Activated naive CD4-positive, alpha-beta T cell treated with anti-CD3 and anti-CD28 coated beads, Interleukin-2, amount 50 U/mL, for 72 hours (primary cell): ENCODE measurements at regions not wholly inside any gene's neighbourhood (a gene's known extent, or its start where the extent isn't known, plus 50 kb on each side); places are given as distances from the start of the nearest gene placed in this dataset.

Experiments used
- ATAC-seq, 2 donors: fragments of 150-1000 bp; cut with Tn5 transposase; 2 replicates each; pipeline ENCODE4 v1.10.0; 2021; ENCODE audit warnings: mild to moderate bottlenecking in 2 of 2, moderate library complexity in 2 of 2
- DNase-seq, 2 donors: peaks; one replicate each; pipeline ENCODE4 v3.0.0; 2021 to 2022; ENCODE audit warnings: low spot score in 2 of 2
- H3K27ac Mint-ChIP-seq, 2 donors: one replicate each; pipeline ENCODE4 v1.8.0; 2022; ENCODE audit warnings: mild to moderate bottlenecking in 2 of 2, mixed read lengths in 2 of 2
- H3K36me3 Mint-ChIP-seq, 2 donors: one replicate each; pipeline ENCODE4 v1.8.0; 2022; ENCODE audit warnings: mixed read lengths in 2 of 2
- H3K9me3 Mint-ChIP-seq, 2 donors: one replicate each; pipeline ENCODE4 v1.8.0; 2022; ENCODE audit warnings: mixed read lengths in 2 of 2

DNA sequence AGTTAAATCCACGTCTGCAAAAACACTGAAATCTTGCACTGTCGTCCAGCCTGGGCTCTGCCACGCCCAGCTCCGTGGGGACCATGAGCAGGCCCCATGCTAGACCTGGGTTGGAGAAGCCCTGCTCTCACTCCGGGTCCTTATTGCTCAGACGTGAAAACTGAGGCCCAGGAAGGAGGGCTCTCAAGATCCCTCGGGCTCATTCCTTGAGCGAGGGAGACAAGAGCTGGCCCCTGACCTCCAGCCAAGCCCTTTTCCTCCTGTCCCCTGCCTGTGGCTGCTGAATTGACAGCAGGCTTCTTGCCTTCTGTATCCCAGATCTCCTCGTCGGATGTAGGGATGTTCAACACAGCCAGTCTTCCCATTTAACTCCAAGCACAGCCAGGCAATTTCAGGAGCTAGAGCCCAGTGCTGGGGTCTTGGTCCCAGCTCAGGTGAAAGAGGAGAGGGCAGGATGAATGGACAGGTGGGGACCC is 109.5 kb downstream of the CPZ start:
- Mint-ChIP-seq H3K27ac (peak overlapping the region in 1 of 2 donors; percentile 60), H3K9me3 (no peaks in the 10 kb centered on the region), H3K36me3 (no peaks in the 10 kb centered on the region)
- no peak for ATAC-seq
- DNase-seq, result peak in 1 of 2 donors; percentile 35

DNA sequence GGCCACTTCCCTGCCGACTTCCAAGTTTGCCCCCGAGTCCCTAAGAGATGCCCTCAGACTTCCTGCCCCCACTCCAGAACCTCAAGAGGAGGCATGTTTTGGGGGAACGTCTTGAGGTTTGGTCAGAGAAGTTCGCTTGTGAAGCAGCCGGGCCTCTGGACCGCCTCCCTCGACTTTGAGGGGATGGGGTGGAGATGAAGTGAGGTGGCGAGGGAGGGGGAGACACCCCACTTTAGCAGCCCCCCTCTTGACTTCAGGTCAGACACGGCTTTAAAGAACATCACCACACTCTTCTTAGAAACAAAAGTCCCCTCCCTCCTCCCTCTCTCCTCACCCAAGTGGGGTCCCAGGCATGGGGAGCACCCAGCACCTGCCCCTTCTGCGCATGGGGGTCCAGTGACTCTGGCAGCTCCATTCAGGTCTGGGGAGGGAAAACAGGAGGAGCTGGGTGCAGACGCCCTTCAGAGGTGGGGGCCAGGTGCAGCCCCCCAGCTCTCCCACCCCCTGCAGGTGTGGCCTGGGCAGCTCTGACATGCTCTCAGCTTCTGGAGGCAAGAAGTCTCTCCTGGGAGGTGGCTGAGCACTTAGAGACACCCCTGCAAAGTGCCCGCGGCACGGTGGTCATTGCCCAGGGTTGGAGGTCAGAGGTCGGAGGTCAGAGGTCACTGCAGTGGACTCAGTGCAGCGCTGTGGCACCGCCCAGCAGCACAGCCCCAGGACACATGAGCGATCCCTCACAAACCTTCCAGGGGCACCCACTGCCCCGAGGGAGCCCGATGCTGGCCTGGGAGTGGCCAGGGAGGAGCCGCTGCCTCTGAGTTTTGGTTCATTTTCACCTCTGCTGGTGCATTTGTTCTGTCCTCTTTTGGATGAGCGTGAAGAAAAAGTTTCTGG is 108.8 kb downstream of the CPZ start:
- Mint-ChIP-seq H3K9me3 (no peaks in the 10 kb centered on the region), H3K27ac (no peak overlapping the region), H3K36me3 (no peaks in the 10 kb centered on the region)
- no peak for ATAC-seq
- DNase-seq, result peak in 1 of 2 donors; percentile 39

DNA sequence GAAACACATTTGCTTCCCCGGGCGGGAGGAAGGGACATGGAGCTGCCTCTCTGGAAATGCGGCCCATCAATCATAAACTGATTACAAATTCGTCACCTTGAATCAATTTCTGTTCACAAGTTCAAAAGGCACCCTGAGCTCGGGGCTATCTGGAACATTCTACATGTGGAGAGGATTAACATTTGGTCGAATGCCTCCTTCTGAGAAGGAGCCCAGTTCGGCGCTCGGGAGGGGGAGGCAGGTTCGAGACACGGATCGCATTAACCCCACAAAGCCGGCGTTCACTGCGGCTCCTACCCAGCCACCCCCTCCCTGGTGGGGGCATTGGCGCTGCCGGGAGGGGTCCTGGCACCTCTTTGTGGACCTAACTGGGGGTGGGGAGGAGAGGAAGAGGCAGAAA is 108.0 kb downstream of the CPZ start:
- ATAC-seq (no peak), DNase-seq (peak in 1 of 2 donors; percentile 26)
- Mint-ChIP-seq H3K36me3 (no peaks in the 10 kb centered on the region), H3K27ac (peak overlapping the region in 1 of 2 donors; percentile 88), H3K9me3 (no peaks in the 10 kb centered on the region)

DNA sequence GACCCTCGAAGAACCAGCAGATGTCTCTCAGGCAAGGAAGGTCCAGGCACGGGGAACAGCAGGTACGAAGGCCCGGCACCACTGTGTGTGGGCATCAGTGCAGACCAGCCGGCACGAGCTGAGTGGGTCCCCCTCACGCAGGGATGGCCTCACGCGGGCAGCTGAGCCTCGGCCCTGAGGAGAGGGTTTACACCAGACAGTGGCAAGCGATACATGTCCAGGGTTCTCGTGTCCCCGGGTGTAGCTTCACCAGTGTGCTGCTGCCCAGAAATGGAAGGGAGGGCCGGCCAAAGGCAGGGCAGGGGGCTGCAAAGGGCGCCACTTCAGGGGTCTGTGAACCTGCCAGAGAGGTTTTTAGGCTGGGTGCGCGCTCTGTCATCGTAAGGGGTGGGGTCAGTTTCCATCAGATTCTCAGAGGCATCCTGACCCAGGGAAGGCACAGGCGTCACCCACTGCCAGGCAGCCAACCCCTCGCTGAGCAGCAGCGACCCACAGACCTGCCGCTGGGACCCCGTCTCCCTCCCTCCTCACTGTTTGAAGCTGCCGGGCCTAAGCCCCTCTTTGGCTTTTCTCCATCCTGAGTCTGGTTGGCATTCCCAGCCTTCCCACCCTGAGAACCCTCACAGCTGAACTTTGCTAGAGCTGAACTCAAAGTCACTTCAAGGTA is 107.0 kb downstream of the CPZ start:
- ATAC-seq (no peak), DNase-seq (peak in 1 of 2 donors; percentile 26)
- no peak overlapping the region for H3K27ac Mint-ChIP-seq
- no peaks in the 10 kb centered on the region for H3K36me3 Mint-ChIP-seq
- no peaks in the 10 kb centered on the region for H3K9me3 Mint-ChIP-seq

DNA sequence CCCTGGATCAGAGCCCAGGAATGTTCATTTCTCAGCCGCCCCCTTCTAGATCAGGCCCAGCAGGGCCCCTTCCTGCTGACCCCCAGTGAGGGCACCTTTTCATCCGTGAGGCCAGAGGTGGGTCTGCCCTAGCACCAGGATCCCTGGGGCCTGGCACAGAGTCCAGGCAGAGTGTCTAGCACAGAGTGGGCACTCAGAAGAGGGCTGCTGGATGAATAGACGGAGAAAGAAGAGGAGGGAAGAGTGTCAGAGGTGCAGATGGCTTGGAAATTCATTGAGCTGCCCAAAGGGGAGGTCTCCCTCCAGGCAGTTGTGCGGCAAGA is 106.5 kb downstream of the CPZ start:
- Mint-ChIP-seq H3K36me3 (no peaks in the 10 kb centered on the region), H3K27ac (no peak overlapping the region), H3K9me3 (no peaks in the 10 kb centered on the region)
- DNase-seq (peak in 1 of 2 donors; percentile 34), ATAC-seq (no peak)

DNA sequence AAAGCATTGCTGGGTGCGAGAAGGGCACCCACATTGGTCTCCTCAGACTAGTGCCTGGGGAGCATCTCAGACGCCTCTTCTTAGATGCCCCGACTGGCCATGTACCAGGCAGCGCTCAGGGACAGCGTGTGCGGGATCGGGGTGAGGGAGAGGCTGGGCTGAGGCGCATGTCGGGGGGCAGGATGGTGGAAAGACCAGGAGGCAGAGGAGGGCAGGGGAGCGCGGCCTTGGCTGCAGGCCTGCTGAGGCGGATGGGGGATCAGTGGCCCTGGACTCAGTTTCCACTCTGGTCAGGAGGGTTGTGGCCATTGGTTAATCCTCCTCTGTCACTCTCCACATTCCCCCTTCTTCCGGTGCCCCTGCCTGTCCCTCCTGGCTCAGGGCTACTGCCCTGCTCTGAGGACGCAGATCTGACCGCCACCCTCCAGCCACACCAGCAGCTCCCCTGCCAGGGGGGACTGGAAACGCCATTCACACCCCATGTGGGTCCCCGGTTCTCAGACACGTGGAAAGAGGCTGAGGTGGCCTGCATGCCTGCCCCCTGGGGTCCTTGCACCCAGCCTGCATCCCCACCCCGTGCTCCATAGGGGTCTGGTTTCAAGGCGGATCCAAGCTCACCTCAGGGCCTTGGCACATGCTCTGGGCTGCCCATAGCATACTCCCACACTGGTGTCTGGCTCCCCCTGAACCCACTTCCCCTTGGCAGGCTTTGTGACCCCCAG is 105.9 kb downstream of the CPZ start:
- ATAC-seq (no peak), DNase-seq (peak in 1 of 2 donors; percentile 37)
- H3K36me3 Mint-ChIP-seq, result no peaks in the 10 kb centered on the region
- no peaks in the 10 kb centered on the region for H3K9me3 Mint-ChIP-seq
- no peak overlapping the region for H3K27ac Mint-ChIP-seq

DNA sequence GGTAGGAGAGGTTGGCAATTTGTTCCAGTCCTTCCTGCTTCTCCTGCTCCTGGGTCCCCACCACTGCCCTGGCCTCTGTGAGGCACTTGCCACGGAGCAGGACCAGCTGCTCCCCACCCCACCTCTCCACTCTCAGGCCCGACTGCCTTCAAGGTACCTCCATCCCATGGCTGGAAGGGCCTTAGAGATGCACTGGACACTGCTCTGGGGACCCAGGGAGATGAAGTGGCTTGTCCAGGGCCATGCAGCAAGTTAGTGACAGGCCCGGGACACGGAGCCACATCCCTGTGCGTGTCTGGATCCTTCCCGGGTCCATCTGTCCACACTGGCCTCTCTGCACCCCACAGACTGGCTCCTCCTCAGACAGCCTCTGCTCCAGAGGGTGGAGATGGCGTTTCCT is 105.3 kb downstream of the CPZ start:
- Mint-ChIP-seq H3K9me3 (no peaks in the 10 kb centered on the region), H3K36me3 (no peaks in the 10 kb centered on the region), H3K27ac (no peak overlapping the region)
- ATAC-seq (no peak), DNase-seq (peak in 1 of 2 donors; percentile 30)

DNA sequence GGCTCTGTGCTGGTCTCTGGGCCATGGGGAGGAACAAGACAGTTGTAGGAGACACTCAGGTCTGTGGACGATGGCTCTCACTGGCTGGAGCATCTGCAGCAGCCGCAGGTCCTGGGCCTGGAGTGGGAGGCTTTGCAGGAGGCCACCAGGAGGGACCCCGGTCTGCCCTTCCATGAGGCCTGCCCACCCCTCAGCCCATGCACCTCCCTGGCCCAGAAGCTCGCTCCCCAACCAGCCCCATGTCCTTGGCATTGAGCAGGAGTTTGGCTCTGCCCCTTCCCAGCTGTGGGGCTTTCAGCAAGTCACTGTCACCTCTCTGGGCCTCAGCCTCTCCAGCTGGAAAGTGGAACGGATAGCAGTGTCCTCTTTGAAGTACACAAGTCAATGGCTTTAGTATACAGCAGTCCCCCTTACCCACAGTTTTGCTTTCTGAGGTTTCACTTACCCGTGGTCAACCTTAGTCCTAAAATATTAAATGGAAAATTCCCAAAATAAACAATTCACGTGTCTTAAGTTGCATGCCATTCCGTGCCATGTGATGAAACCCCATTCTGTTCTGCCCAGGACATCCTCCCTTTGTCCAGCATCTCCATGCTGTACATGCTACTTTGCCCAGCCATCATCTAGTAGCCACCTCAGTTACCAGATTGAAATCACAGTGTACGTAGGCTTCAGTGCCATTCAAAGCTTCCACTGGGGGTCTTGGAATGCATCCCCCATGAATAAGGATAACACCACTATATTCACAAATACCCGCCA is 104.0 kb downstream of the CPZ start:
- DNase-seq (no peak), ATAC-seq (no peak)
- H3K36me3 Mint-ChIP-seq, result no peaks in the 10 kb centered on the region
- H3K9me3 Mint-ChIP-seq, result no peaks in the 10 kb centered on the region
- no peak overlapping the region for H3K27ac Mint-ChIP-seq

DNA sequence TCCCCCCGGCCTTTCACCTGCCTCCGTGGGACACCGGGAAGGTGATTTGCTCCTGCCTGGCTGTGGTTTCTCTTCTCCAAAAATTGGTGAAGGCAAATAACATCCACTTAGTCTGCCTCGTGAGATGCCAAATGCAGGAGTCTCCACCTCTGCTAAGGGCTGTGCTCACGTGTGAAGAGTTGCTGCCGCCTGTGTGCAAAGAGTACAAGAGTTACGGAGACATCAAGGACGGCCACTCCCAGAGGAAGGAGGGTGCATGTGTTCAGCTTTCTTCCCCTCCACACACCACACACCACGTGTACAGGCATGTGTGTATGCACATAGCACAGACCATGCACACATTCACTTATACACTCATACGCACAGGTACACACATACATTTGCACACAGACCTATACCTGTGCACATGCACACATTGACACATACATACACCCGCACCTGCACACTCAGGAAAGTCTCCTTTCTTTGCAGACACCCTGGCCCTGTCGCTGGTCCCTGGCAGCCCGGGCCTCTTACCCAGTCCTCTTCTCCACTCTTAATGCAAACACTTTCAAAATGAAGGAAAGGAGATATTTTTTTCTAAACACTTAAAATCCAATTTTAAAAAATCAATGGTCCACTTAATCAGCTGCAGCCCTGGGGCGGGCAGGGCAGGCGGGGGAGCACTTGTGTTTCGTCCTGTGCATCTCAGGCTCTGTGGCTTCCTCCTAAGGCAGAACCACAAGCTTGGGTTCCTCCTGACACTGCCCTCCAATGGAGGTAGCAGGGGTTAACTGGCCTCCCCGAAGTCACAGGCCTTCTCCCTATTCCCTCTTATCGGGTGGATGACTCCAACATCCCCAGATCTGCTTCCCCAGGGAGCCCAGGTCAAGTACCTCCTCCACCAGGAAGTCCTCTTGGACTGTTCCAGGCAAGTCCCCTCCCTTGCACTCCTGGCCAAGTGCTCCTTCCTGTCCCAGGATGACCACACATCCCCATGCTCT is 103.0 kb downstream of the CPZ start:
- no peaks in the 10 kb centered on the region for H3K36me3 Mint-ChIP-seq
- DNase-seq (peak in 1 of 2 donors; percentile 31), ATAC-seq (no peak)
- no peaks in the 10 kb centered on the region for H3K9me3 Mint-ChIP-seq
- no peak overlapping the region for H3K27ac Mint-ChIP-seq

DNA sequence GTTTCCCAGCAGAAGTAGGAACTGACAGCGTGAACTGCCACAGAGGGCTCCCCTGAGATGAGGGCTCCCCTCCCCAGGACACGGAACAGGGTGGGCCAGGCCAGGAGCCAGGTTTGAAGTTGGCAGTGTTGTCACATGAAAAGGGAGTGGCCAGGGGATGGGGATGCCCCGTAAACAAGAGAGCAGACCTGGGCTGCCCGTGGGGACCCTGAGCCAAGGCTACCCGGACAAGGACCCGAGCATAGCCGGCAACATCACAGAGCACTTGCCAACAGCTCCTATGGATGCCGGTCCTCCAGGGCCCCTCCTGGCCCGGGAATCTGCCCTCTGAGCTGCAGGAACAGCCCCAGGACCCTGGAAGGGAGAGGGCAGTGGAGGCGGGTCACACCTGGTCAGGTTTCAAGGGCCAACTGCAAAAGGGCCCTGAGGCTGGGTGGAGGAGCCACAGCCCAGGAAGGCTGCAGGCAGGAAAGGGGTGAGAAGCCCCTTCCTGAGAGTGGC is 102.1 kb downstream of the CPZ start:
- DNase-seq, result peak in 1 of 2 donors; percentile 31
- Mint-ChIP-seq H3K27ac (no peak overlapping the region), H3K9me3 (no peaks in the 10 kb centered on the region), H3K36me3 (no peaks in the 10 kb centered on the region)
- ATAC-seq, result no peak

DNA sequence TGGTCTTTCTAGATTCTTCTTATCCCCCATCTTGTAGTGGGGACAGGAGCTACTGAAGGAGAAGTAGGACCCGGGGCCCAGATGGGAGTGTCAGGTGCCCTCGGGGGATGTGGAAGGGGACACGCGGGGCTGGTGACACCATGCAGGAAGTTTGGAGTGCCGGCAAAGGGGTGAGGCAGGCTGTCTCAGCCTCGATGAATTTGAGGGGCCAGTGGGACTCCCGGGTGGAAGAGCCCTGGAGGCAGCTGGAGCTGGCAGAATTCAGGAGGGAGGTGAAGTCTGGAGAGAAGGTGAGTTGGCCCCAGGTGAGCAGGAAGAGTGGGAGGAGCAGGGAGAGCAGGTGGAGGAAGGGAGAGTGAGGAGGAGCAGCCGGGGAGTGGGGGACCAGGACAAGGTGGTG is 101.7 kb downstream of the CPZ start:
- Mint-ChIP-seq H3K36me3 (no peaks in the 10 kb centered on the region), H3K9me3 (no peaks in the 10 kb centered on the region), H3K27ac (no peak overlapping the region)
- DNase-seq, result peak in 1 of 2 donors; percentile 16
- no peak for ATAC-seq

DNA sequence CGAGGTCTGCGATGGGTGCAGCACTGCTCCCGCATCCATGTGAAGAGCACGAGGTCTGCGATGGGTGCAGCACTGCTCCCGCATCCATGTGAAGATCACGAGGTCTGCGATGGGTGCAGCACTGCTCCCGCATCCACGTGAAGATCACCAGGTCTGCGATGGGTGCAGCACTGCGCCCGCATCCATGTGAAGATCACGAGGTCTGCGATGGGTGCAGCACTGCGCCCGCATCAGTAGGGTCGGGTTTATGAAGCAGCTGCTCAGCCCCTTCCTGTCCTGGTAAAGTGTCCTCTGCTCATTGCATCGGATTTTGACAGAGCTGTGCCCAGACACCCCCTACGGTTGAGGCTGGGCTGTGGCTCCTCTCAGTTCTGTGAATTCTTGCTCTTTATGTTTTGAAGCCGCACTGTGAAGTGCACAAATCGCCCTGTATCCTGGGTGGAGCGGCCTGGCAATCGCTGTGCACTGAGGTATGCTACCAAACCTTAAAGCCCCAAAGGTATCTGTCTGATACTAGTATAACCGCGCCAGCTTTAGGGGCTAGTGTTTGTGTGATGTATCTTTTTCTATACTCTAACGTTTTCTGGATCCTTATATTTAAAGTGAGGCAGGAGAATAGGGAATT is 98.7 kb downstream of the CPZ start:
- H3K27ac Mint-ChIP-seq, result no peak overlapping the region
- H3K9me3 Mint-ChIP-seq, result peaks cover 0 to 7% of the 10 kb centered on the region in 2 donors
- H3K36me3 Mint-ChIP-seq, result no peaks in the 10 kb centered on the region
- DNase-seq, result peak in 1 of 2 donors; percentile 4
- ATAC-seq, result no peak

DNA sequence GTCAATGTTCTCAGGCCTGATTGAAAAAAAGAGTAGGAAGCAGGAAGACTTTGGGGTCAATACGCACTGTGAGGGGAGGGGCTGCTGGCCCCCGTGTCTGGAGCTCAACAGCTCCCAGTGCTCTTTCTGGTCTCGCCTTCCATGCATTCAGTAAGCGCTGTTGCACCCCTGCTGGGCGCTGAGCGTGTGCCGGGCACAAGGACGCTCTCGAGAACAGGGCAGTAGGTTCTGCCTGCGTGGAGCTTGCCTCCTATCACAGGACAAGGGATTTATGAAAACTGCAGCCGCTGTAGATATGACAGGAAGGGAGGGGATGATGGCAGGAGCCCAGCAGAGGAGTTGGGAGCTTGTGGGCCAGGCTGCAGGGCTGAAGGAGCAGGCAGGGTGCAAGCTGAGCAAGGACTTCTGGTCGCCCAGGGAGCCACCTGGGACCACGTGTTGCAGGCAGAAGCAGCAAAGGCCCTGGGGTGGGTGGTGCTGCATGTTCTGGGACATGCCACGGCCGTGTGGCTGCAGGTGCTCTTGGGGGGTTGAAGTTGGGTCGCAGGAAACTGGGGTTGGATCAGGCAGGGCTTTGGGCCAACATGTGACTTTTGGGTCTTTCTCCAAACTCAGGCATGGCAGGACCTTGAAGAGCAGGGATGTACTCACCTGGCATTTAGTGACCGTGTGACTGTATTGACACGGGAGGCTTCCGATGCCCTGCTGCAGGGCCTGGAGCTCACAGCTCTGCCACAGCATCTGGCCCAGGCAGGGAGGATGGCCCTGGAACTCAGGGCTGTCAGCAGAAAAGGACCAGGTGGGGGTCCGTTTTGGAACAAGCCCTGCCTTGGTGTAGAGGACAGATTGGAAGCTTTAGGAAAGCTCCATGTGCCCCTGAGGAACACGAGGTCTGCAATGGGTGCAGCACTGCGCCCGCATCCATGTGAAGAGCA is 97.9 kb downstream of the CPZ start:
- ATAC-seq (no peak), DNase-seq (peak in 1 of 2 donors; percentile 14)
- Mint-ChIP-seq H3K9me3 (peaks cover 0 to 7% of the 10 kb centered on the region in 2 donors), H3K27ac (no peak overlapping the region), H3K36me3 (no peaks in the 10 kb centered on the region)

DNA sequence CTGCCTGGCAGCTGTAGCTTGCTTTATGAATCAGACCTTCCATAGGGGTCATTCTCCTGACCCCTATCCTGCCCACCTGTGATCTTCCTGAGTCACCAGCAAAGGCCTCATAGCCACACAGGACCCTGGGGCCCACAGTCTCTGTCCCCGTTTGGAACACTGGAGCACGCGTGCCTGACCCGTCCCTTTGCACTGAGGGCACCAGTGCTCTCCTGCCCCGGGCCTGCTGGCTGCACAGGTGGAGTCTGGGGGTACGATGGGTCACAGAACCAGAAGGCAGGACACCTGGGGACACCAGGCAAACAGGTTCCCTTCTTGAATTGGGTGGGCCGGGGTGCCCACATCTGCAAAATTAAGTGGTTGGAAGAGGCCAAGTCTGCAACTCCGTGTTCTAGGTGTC is 97.2 kb downstream of the CPZ start:
- Mint-ChIP-seq H3K9me3 (peaks cover 0 to 7% of the 10 kb centered on the region in 2 donors), H3K27ac (no peak overlapping the region)

More for the DNA sequence above, 97.2 kb downstream of the CPZ start:
- no peak for ATAC-seq
- H3K36me3 Mint-ChIP-seq, result no peaks in the 10 kb centered on the region
- no peak for DNase-seq
